H9 (cell line): ENCODE measurements at regions not wholly inside any gene's neighbourhood (a gene's known extent, or its start where the extent isn't known, plus 50 kb on each side); places are given as distances from the start of the nearest gene placed in this dataset.

Experiments
- DNase-seq: peaks from one replicate; pipeline ENCODE4 v3.0.0-alpha.2; 2017
- H2AFZ ChIP-seq: one replicate; pipeline ENCODE4 v1.6.1; 2013; ENCODE audit warnings: mild to moderate bottlenecking, low read length, control low read depth, moderate library complexity
- H2AK5ac ChIP-seq: 2 replicates; pipeline ENCODE4 v1.6.1; 2013; ENCODE audit warnings: low read length, control low read depth, mixed read lengths; ENCODE audit not compliant: insufficient read length
- H2BK120ac ChIP-seq: one replicate; pipeline ENCODE4 v1.6.1; 2013; ENCODE audit warnings: low read depth, mild to moderate bottlenecking, low read length, control low read depth, inconsistent platforms; ENCODE audit not compliant: poor library complexity, severe bottlenecking
- H2BK12ac ChIP-seq: 2 replicates; pipeline ENCODE4 v1.6.1; 2013; ENCODE audit warnings: low read length, control low read depth, mixed read lengths, low read depth; ENCODE audit not compliant: insufficient read length
- H2BK15ac ChIP-seq: 2 replicates; pipeline ENCODE4 v1.6.1; 2013; ENCODE audit warnings: low read depth, low read length, control low read depth
- H2BK20ac ChIP-seq: one replicate; pipeline ENCODE4 v1.6.1; 2013; ENCODE audit warnings: low read depth, mild to moderate bottlenecking, low read length, control low read depth, inconsistent platforms; ENCODE audit not compliant: poor library complexity, severe bottlenecking
- H2BK5ac ChIP-seq: 2 replicates; pipeline ENCODE4 v1.6.1; 2013; ENCODE audit warnings: low read length, control low read depth, mixed read lengths; ENCODE audit not compliant: insufficient read length
- H3K14ac ChIP-seq: 2 replicates; pipeline ENCODE4 v1.6.1; 2013; ENCODE audit warnings: low read length, control low read depth; ENCODE audit not compliant: insufficient read depth
- H3K18ac ChIP-seq: 2 replicates; pipeline ENCODE4 v1.6.1; 2013; ENCODE audit warnings: low read depth, mild to moderate bottlenecking, mixed read lengths, low read length, control low read depth; ENCODE audit not compliant: insufficient read length
- H3K23ac ChIP-seq: 2 replicates; pipeline ENCODE4 v1.6.1; 2013; ENCODE audit warnings: low read length, control low read depth, mixed read lengths, low read depth; ENCODE audit not compliant: insufficient read length
- H3K23me2 ChIP-seq: 2 replicates; pipeline ENCODE4 v1.6.1; 2013; ENCODE audit warnings: low read depth, mild to moderate bottlenecking, mixed read lengths, low read length, control low read depth; ENCODE audit not compliant: insufficient read length, poor library complexity, severe bottlenecking
- H3K27ac ChIP-seq: 2 replicates; pipeline ENCODE4 v1.5.1; 2013; ENCODE audit warnings: low read length, control low read depth, mixed read lengths, low read depth; ENCODE audit not compliant: insufficient read length
- H3K27me3 ChIP-seq: 2 replicates; pipeline ENCODE4 v1.6.1; 2013; ENCODE audit warnings: low read length, control low read depth, inconsistent platforms; ENCODE audit not compliant: insufficient read depth
- H3K4ac ChIP-seq: 2 replicates; pipeline ENCODE4 v1.6.1; 2013; ENCODE audit warnings: low read depth, mild to moderate bottlenecking, control low read depth, inconsistent platforms, low read length, moderate library complexity
- H3K4me1 ChIP-seq: 2 replicates; pipeline ENCODE4 v1.6.1; 2013; ENCODE audit warnings: low read length, control low read depth, inconsistent platforms; ENCODE audit not compliant: insufficient read depth
- H3K4me2 ChIP-seq: 2 replicates; pipeline ENCODE4 v1.6.1; 2013; ENCODE audit warnings: low read length, control low read depth, mixed read lengths; ENCODE audit not compliant: insufficient read length, insufficient read depth
- H3K56ac ChIP-seq: 2 replicates; pipeline ENCODE4 v1.6.1; 2013; ENCODE audit warnings: low read depth, mild to moderate bottlenecking, mixed read lengths, low read length, control low read depth; ENCODE audit not compliant: insufficient read length
- H3K79me1 ChIP-seq: 2 replicates; pipeline ENCODE4 v1.6.1; 2013; ENCODE audit warnings: low read depth, mild to moderate bottlenecking, moderate library complexity, low read length, control low read depth, inconsistent platforms; ENCODE audit not compliant: insufficient read depth, poor library complexity, severe bottlenecking
- H3K79me2 ChIP-seq: 2 replicates; pipeline ENCODE4 v1.6.1; 2013; ENCODE audit warnings: low read length, control low read depth, inconsistent platforms; ENCODE audit not compliant: insufficient read depth
- H3K9ac ChIP-seq: 2 replicates; pipeline ENCODE4 v1.6.1; 2013; ENCODE audit warnings: low read length, control low read depth, mixed read lengths; ENCODE audit not compliant: insufficient read length; ENCODE audit errors: extremely low read depth
- H3K9me3 ChIP-seq: one replicate; pipeline ENCODE4 v1.6.1; 2013; ENCODE audit warnings: low read depth, low read length, inconsistent platforms; ENCODE audit not compliant: control insufficient read depth
- H3T11ph ChIP-seq: one replicate; pipeline ENCODE4 v1.6.1; 2013; ENCODE audit warnings: mild to moderate bottlenecking, low read length, control low read depth, inconsistent platforms
- H4K20me1 ChIP-seq: one replicate; pipeline ENCODE4 v1.6.1; 2013; ENCODE audit not compliant: control insufficient read depth, insufficient read length, insufficient read depth
- H4K5ac ChIP-seq: 2 replicates; pipeline ENCODE4 v1.6.1; 2013; ENCODE audit warnings: low read depth, mild to moderate bottlenecking, mixed read lengths, low read length, control low read depth; ENCODE audit not compliant: insufficient read length
- H4K8ac ChIP-seq: replicated peaks from 2 replicates; pipeline ENCODE4 v1.6.1; 2013; ENCODE audit warnings: low read length, control low read depth, mixed read lengths, low read depth; ENCODE audit not compliant: insufficient read length
- H4K91ac ChIP-seq: 2 replicates; pipeline ENCODE4 v1.6.1; 2013; ENCODE audit warnings: low read depth, mild to moderate bottlenecking, moderate library complexity, mixed read lengths, low read length, control low read depth; ENCODE audit not compliant: insufficient read length
- H3K27ac Mint-ChIP-seq, 3 experiments: 2 replicates in 2 of 3; 3 replicates in 1 of 3; pipeline ENCODE4 v1.8.0; 2020 to 2021; ENCODE audit warnings: mixed read lengths in 3 of 3, mild to moderate bottlenecking in 1 of 3, moderate library complexity in 1 of 3
- H3K27me3 Mint-ChIP-seq: 2 replicates; pipeline ENCODE4 v1.8.0; 2021; ENCODE audit warnings: low read depth, mild to moderate bottlenecking, moderate library complexity, mixed read lengths
- H3K36me3 Mint-ChIP-seq, 3 experiments: 2 replicates in 2 of 3; 3 replicates in 1 of 3; pipeline ENCODE4 v1.8.0; 2020 to 2021; ENCODE audit warnings: low read depth in 3 of 3, mixed read lengths in 3 of 3; ENCODE audit not compliant: insufficient read depth in 1 of 3
- H3K4me1 Mint-ChIP-seq, 2 experiments: 2 replicates each; pipeline ENCODE4 v1.8.0; 2020; ENCODE audit warnings: mixed read lengths in 2 of 2
- H3K4me3 Mint-ChIP-seq, 2 experiments: 2 replicates in 1 of 2; 3 replicates in 1 of 2; pipeline ENCODE4 v1.8.0; 2020 to 2021; ENCODE audit warnings: mild to moderate bottlenecking in 2 of 2, mixed read lengths in 2 of 2, moderate library complexity in 1 of 2
- H3K9me3 Mint-ChIP-seq, 2 experiments: 2 replicates in 1 of 2; 3 replicates in 1 of 2; pipeline ENCODE4 v1.8.0; 2020; ENCODE audit warnings: mild to moderate bottlenecking in 2 of 2, mixed read lengths in 2 of 2, moderate library complexity in 1 of 2
- CTCF ChIP-seq: fragments of 200-600 bp; sonication (generic); conservative IDR thresholded peaks from 3 replicates; pipeline ENCODE4 v1.8.0; 2021; ENCODE audit warnings: antibody characterized with exemption, mild to moderate bottlenecking
- WGBS: extraction: QIAGEN DNeasy Blood & Tissue Kit; methylation state at CpG from one replicate; pipeline ENCODE4 v1.1.7; 2013; ENCODE audit warnings: missing lambda C conversion rate, low lambda C conversion rate, mixed read lengths; ENCODE audit not compliant: insufficient read length; ENCODE audit errors: extremely low coverage; 5-methylcytosine and 5-hydroxymethylcytosine counted together

- no peak overlapping the region for H2BK20ac ChIP-seq
- Mint-ChIP-seq H3K27me3 (no peaks in the 10 kb centered on the region), H3K27ac (no peak overlapping the region), H3K36me3 (no peaks in the 10 kb centered on the region), H3K4me3 (no peak overlapping the region), H3K9me3 (no peaks in the 10 kb centered on the region), H3K4me1 (no peaks in the 10 kb centered on the region)
- no peak overlapping the region for H2AFZ ChIP-seq
- no peak overlapping the region for H2BK120ac ChIP-seq
- no peak for TF ChIP-seq CTCF
- no CpG with 5 or more reads among the region's 1 CpG for WGBS
- no peaks in the 10 kb centered on the region for H4K20me1 ChIP-seq
- H3K27me3 ChIP-seq, result no peaks in the 10 kb centered on the region
- H3K14ac ChIP-seq, result no peak overlapping the region
- no peak overlapping the region for H3K18ac ChIP-seq
- H4K8ac ChIP-seq, result no peak overlapping the region
- H2BK5ac ChIP-seq, result no peak overlapping the region
- no peaks in the 10 kb centered on the region for H3K79me1 ChIP-seq
- H3K9ac ChIP-seq, result no peak overlapping the region
- DNase-seq, result no peak
- no peak overlapping the region for H3T11ph ChIP-seq
- no peaks in the 10 kb centered on the region for H3K23me2 ChIP-seq
- no peak overlapping the region for H4K5ac ChIP-seq
- no peaks in the 10 kb centered on the region for H3K4me1 ChIP-seq
- H3K4me2 ChIP-seq, result no peak overlapping the region
- H3K27ac ChIP-seq, result no peak overlapping the region
- no peak overlapping the region for H3K23ac ChIP-seq
- H2AK5ac ChIP-seq, result no peak overlapping the region
- no peak overlapping the region for H4K91ac ChIP-seq
- H3K4ac ChIP-seq, result no peak overlapping the region
- H3K9me3 ChIP-seq, result no peaks in the 10 kb centered on the region
- no peak overlapping the region for H2BK12ac ChIP-seq
- no peaks in the 10 kb centered on the region for H3K79me2 ChIP-seq
- no peak overlapping the region for H2BK15ac ChIP-seq
- no peak overlapping the region for H3K56ac ChIP-seq
These were observed 245.9 kb upstream of the ANO3 start for GRCh38 chr11:26086028-26086427.
